HepG2 (cell line): ENCODE measurements at regions not wholly inside any gene's neighbourhood (a gene's known extent, or its start where the extent isn't known, plus 50 kb on each side); places are given as distances from the start of the nearest gene placed in this dataset.

ENCODE experiments used
- ATAC-seq: fragments of 200-7000 bp; cut with Tn5 transposase; 3 replicates; pipeline ENCODE4 v1.9.1; 2020; ENCODE audit warnings: mild to moderate bottlenecking, moderate library complexity
- BruUV-seq: library from RNA; stranded (reverse); fragments of 400-500 nt; replicated peaks from 2 replicates; lab custom pipeline; 2021; lab: Mats Ljungman, UMichigan
- CTCF ChIA-PET: fragments of 300-600 bp; formaldehyde crosslinking; extraction: SDS; loops from one replicate; lab custom pipeline; 2021; ENCODE audit warnings: low total read pairs, inconsistent platforms, low intra/inter-chr PET ratio; lab: Yijun Ruan, JAX
- POLR2A ChIA-PET: fragments of 350-600 bp; sonication (Branson Sonifier 250); formaldehyde crosslinking; loops from one replicate; lab custom pipeline; 2020; ENCODE audit warnings: antibody characterized with exemption, inconsistent platforms; lab: Yijun Ruan, JAX
- DNase-seq: peaks from one replicate; pipeline ENCODE4 v3.0.0-alpha.2; 2015; ENCODE audit warnings: low spot score
- FAIRE-seq: peaks from 3 replicates; lab custom pipeline; 2011; peaks lifted over from hg19 to GRCh38; lab: Jason Lieb, UNC
- H2AFZ ChIP-seq: one replicate; pipeline ENCODE4 v1.6.1; 2011; ENCODE audit warnings: low read length, inconsistent platforms
- H3K27ac ChIP-seq: fragments of 300-600 bp; 3 replicates; pipeline ENCODE4 v1.8.0; 2011; ENCODE audit warnings: mixed run types, mild to moderate bottlenecking, mixed read lengths, low read length, inconsistent platforms; ENCODE audit not compliant: insufficient read depth; ENCODE audit errors: extremely low read length
- H3K27me3 ChIP-seq, 2 experiments: fragments of 200-600 bp in 1 of 2; 2 replicates in 1 of 2; 3 replicates in 1 of 2; pipeline versions ENCODE4 v1.6.0 to v1.8.0; 2011; ENCODE audit warnings: low read length in 2 of 2, mild to moderate bottlenecking in 2 of 2, moderate library complexity in 2 of 2, inconsistent platforms in 1 of 2; ENCODE audit not compliant: insufficient read depth in 2 of 2, control insufficient read depth in 1 of 2
- H3K36me3 ChIP-seq, 2 experiments: fragments of 200-600 bp in 1 of 2; replicated peaks in 1 of 2; 2 replicates in 1 of 2; 3 replicates in 1 of 2; pipeline versions ENCODE4 v1.5.1 to v1.8.0; 2011; ENCODE audit warnings: low read length in 2 of 2, inconsistent platforms in 1 of 2; ENCODE audit not compliant: insufficient read depth in 2 of 2, control insufficient read depth in 1 of 2
- H3K4me1 ChIP-seq: 2 replicates; pipeline ENCODE4 v1.5.1; 2012; ENCODE audit warnings: low read length, inconsistent platforms; ENCODE audit not compliant: insufficient read depth
- H3K4me2 ChIP-seq: 2 replicates; pipeline ENCODE4 v1.6.0; 2011; ENCODE audit warnings: low read depth, low read length, inconsistent platforms
- H3K4me3 ChIP-seq, 3 experiments: fragments of 200-600 bp in 1 of 3; sonication (generic), shearing (Covaris generic) in 1 of 3; replicated peaks in 1 of 3; 2 replicates each; pipeline ENCODE4 v1.5.1; 2011 to 2016; ENCODE audit warnings: low read length in 3 of 3, inconsistent platforms in 2 of 3, low read depth in 2 of 3, mild to moderate bottlenecking in 2 of 3, control low read depth in 1 of 3, mixed read lengths in 1 of 3; ENCODE audit not compliant: insufficient read depth in 1 of 3
- H3K79me2 ChIP-seq: one replicate; pipeline ENCODE4 v1.6.1; 2011; ENCODE audit warnings: low read length, inconsistent platforms; ENCODE audit not compliant: insufficient read depth
- H3K9ac ChIP-seq: 2 replicates; pipeline ENCODE4 v1.6.0; 2011; ENCODE audit warnings: mild to moderate bottlenecking, low read depth, low read length, inconsistent platforms; ENCODE audit not compliant: insufficient read depth
- H3K9me3 ChIP-seq: 2 replicates; pipeline ENCODE4 v1.5.1; 2012; ENCODE audit warnings: mild to moderate bottlenecking, low read length
- H4K20me1 ChIP-seq: 2 replicates; pipeline ENCODE4 v1.6.0; 2011; ENCODE audit warnings: inconsistent platforms, mild to moderate bottlenecking, low read length, moderate library complexity; ENCODE audit not compliant: insufficient read depth
- ATM ChIP-seq: fragments of 450-650 bp; IDR thresholded peaks from 2 replicates; pipeline ENCODE4 v1.7.1; 2017; ENCODE audit warnings: mild to moderate bottlenecking, borderline replicate concordance
- CC2D1A ChIP-seq: sonication (generic); formaldehyde crosslinking; IDR thresholded peaks from 2 replicates; pipeline ENCODE4 v1.8.1; 2023; ENCODE audit warnings: mild to moderate bottlenecking, missing genetic modification reagents
- MED8 ChIP-seq: sonication (generic); formaldehyde crosslinking; IDR thresholded peaks from 2 replicates; pipeline ENCODE4 v1.8.1; 2023; ENCODE audit warnings: mild to moderate bottlenecking, missing genetic modification reagents; ENCODE audit not compliant: insufficient replicate concordance
- NR1H2 ChIP-seq: sonication (generic); formaldehyde crosslinking; IDR thresholded peaks from 2 replicates; pipeline ENCODE4 v1.8.1; 2022; ENCODE audit warnings: low read depth, missing genetic modification reagents, borderline replicate concordance
- RAD51 ChIP-seq: fragments of 450-650 bp; IDR thresholded peaks from 2 replicates; pipeline ENCODE4 v1.6.1; 2016; ENCODE audit warnings: borderline replicate concordance
- SMYD3 ChIP-seq: sonication (generic); formaldehyde crosslinking; IDR thresholded peaks from 2 replicates; pipeline ENCODE4 v1.8.1; 2023; ENCODE audit warnings: mild to moderate bottlenecking, missing genetic modification reagents
- YEATS4 ChIP-seq: sonication (generic); formaldehyde crosslinking; IDR thresholded peaks from 2 replicates; pipeline ENCODE4 v1.4.0; 2020; ENCODE audit warnings: missing genetic modification reagents, borderline replicate concordance
- ZBTB8A ChIP-seq: sonication (generic); formaldehyde crosslinking; IDR thresholded peaks from 2 replicates; pipeline ENCODE4 v1.4.0; 2020; ENCODE audit warnings: mild to moderate bottlenecking, low read depth, missing genetic modification reagents, borderline replicate concordance
- ZNF101 ChIP-seq: sonication (generic); formaldehyde crosslinking; IDR thresholded peaks from 2 replicates; pipeline ENCODE4 v1.4.0; 2020; ENCODE audit warnings: mild to moderate bottlenecking, low read depth, missing genetic modification reagents, borderline replicate concordance
- ZNF230 ChIP-seq: sonication (generic); formaldehyde crosslinking; IDR thresholded peaks from 2 replicates; pipeline ENCODE4 v1.4.0; 2020; ENCODE audit warnings: mild to moderate bottlenecking, missing genetic modification reagents
- ZNF296 ChIP-seq: sonication (generic); formaldehyde crosslinking; conservative IDR thresholded peaks from 2 replicates; pipeline ENCODE4 v1.5.0; 2020; ENCODE audit warnings: mild to moderate bottlenecking, missing genetic modification reagents
- ZNF3 ChIP-seq: IDR thresholded peaks from 2 replicates; pipeline ENCODE4 v1.7.0; 2017; ENCODE audit warnings: inconsistent platforms
- ZNF616 ChIP-seq: sonication (generic); formaldehyde crosslinking; IDR thresholded peaks from 2 replicates; pipeline ENCODE4 v1.5.0; 2020; ENCODE audit warnings: low read depth, mild to moderate bottlenecking, missing genetic modification reagents
- in situ Hi-C: cut with HindIII; loops from 2 replicates; pipeline ENCODE4 v1.10.0; 2017; ENCODE audit warnings: low pct_unique_long_range_greater_than_20kb; ENCODE audit not compliant: extremely low pct_ligation_motif_present
- intact Hi-C: fragments of 100-400 bp; cut with micrococcal nuclease; formaldehyde crosslinking; loops from one replicate; pipeline ENCODE4 v1.10.0; 2022; ENCODE audit not compliant: unreplicated experiment
- TF ChIP-seq, protein P1 (sequence below): sonication (generic); formaldehyde crosslinking; IDR thresholded peaks from 2 replicates; pipeline ENCODE4 v1.8.1; 2023; ENCODE audit warnings: mild to moderate bottlenecking, missing genetic modification reagents
- TF ChIP-seq, protein P2 (sequence below): sonication (generic); formaldehyde crosslinking; IDR thresholded peaks from 2 replicates; pipeline ENCODE4 v1.4.0; 2020; ENCODE audit warnings: mild to moderate bottlenecking, missing genetic modification reagents
- TF ChIP-seq, protein P3 (sequence below): sonication (generic); formaldehyde crosslinking; IDR thresholded peaks from 2 replicates; pipeline ENCODE4 v1.4.0; 2020; ENCODE audit warnings: missing genetic modification reagents
- TF ChIP-seq, protein P4 (sequence below): sonication (generic); formaldehyde crosslinking; IDR thresholded peaks from 2 replicates; pipeline ENCODE4 v1.8.0; 2022; ENCODE audit warnings: mild to moderate bottlenecking, missing genetic modification reagents, borderline replicate concordance

DNA sequence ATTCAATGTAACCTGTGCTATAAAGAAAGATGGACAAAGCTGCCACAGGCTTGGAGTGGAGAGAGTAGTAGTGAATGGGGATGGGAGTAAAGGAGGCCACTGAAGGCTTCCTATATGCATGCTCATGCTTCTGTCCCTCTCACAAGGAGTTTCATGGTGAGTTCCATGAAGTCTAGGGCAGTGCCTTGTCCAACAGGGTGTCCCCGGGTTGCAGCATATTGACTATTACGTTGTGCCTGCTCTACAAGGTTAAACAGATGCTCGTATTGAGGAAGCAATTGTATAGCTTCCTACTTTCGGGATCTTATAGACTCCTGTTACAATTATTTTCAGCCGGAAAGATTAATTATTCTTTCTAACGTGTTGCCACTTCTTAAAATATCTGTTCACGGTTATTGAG is 129.1 kb upstream of the PIK3R1 start (continued):
- TF ChIP-seq, protein P1, sequence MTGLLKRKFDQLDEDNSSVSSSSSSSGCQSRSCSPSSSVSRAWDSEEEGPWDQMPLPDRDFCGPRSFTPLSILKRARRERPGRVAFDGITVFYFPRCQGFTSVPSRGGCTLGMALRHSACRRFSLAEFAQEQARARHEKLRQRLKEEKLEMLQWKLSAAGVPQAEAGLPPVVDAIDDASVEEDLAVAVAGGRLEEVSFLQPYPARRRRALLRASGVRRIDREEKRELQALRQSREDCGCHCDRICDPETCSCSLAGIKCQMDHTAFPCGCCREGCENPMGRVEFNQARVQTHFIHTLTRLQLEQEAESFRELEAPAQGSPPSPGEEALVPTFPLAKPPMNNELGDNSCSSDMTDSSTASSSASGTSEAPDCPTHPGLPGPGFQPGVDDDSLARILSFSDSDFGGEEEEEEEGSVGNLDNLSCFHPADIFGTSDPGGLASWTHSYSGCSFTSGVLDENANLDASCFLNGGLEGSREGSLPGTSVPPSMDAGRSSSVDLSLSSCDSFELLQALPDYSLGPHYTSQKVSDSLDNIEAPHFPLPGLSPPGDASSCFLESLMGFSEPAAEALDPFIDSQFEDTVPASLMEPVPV = no peak
- TF ChIP-seq, protein P2, sequence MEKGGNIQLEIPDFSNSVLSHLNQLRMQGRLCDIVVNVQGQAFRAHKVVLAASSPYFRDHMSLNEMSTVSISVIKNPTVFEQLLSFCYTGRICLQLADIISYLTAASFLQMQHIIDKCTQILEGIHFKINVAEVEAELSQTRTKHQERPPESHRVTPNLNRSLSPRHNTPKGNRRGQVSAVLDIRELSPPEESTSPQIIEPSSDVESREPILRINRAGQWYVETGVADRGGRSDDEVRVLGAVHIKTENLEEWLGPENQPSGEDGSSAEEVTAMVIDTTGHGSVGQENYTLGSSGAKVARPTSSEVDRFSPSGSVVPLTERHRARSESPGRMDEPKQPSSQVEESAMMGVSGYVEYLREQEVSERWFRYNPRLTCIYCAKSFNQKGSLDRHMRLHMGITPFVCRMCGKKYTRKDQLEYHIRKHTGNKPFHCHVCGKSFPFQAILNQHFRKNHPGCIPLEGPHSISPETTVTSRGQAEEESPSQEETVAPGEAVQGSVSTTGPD (CRISPR knock-in tag) = no peak
- TF ChIP-seq CC2D1A (CRISPR knock-in tag) (no peak), SMYD3 (CRISPR knock-in tag) (no peak), NR1H2 (CRISPR knock-in tag) (no peak), RAD51 (no peak), YEATS4 (no peak)

DNA sequence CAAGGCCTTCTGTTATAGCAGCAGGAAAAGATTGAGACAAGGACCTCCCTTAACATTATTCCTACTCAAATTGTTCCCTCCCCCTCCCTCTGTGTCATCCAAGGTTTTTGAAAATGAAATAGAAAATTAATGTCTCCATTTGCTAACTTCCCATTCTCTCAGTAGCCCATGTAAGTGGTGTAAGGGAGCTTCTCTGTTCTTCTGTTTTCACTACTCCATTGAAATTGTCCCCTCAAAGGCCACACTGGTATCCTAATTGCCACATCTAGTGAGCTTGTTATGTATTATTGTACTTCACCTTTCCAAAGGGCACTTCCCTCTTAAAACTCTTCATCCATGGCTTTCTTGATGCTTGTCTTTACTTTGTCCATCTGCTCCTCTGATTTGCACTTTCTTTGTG is 131.2 kb upstream of the PIK3R1 start:
- no peak overlapping the region for H3K9ac ChIP-seq
- in situ Hi-C loops (no loop called here), intact Hi-C loops (no loop called here)
- ATAC-seq = no peak
- no peak for DNase-seq
- no peak overlapping the region for H3K4me3 ChIP-seq
- H3K27me3 ChIP-seq = no peaks in the 10 kb centered on the region; a peak in 1 of 5 replicates
- no peak overlapping the region for H3K27ac ChIP-seq
- H3K4me2 ChIP-seq = no peak overlapping the region
- H4K20me1 ChIP-seq = no peaks in the 10 kb centered on the region
- ChIA-PET POLR2A (no interaction called here), CTCF (no interaction called here)
- FAIRE-seq = no peak
- H3K79me2 ChIP-seq = no peaks in the 10 kb centered on the region
- peaks cover 18% of the 10 kb centered on the region for H3K4me1 ChIP-seq
- no peaks in the 10 kb centered on the region for H3K36me3 ChIP-seq
- no peak overlapping the region for H2AFZ ChIP-seq
- no peaks in the 10 kb centered on the region for H3K9me3 ChIP-seq
- BruUV-seq = no TSS peak
- TF ChIP-seq, protein P3, sequence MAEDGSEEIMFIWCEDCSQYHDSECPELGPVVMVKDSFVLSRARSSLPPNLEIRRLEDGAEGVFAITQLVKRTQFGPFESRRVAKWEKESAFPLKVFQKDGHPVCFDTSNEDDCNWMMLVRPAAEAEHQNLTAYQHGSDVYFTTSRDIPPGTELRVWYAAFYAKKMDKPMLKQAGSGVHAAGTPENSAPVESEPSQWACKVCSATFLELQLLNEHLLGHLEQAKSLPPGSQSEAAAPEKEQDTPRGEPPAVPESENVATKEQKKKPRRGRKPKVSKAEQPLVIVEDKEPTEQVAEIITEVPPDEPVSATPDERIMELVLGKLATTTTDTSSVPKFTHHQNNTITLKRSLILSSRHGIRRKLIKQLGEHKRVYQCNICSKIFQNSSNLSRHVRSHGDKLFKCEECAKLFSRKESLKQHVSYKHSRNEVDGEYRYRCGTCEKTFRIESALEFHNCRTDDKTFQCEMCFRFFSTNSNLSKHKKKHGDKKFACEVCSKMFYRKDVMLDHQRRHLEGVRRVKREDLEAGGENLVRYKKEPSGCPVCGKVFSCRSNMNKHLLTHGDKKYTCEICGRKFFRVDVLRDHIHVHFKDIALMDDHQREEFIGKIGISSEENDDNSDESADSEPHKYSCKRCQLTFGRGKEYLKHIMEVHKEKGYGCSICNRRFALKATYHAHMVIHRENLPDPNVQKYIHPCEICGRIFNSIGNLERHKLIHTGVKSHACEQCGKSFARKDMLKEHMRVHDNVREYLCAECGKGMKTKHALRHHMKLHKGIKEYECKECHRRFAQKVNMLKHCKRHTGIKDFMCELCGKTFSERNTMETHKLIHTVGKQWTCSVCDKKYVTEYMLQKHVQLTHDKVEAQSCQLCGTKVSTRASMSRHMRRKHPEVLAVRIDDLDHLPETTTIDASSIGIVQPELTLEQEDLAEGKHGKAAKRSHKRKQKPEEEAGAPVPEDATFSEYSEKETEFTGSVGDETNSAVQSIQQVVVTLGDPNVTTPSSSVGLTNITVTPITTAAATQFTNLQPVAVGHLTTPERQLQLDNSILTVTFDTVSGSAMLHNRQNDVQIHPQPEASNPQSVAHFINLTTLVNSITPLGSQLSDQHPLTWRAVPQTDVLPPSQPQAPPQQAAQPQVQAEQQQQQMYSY (CRISPR knock-in tag) = no peak
- TF ChIP-seq ZNF230 (no peak), ZBTB8A (CRISPR knock-in tag) (no peak), MED8 (CRISPR knock-in tag) (no peak), ZNF616 (CRISPR knock-in tag) (no peak), ZNF3 (CRISPR knock-in tag) (no peak), ZNF101 (CRISPR knock-in tag) (no peak), ZNF296 (CRISPR knock-in tag) (no peak), ATM (no peak)
- TF ChIP-seq, protein P4, sequence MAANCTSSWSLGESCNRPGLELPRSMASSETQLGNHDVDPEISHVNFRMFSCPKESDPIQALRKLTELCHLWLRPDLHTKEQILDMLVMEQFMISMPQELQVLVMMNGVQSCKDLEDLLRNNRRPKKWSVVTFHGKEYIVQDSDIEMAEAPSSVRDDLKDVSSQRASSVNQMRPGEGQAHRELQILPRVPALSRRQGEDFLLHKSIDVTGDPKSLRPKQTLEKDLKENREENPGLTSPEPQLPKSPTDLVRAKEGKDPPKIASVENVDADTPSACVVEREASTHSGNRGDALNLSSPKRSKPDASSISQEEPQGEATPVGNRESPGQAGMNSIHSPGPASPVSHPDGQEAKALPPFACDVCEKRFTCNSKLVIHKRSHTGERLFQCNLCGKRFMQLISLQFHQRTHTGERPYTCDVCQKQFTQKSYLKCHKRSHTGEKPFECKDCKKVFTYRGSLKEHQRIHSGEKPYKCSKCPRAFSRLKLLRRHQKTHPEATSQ = no peak
